DND-41 (cell line): ENCODE measurements at regions not wholly inside any gene's neighbourhood (a gene's known extent, or its start where the extent isn't known, plus 50 kb on each side); places are given as distances from the start of the nearest gene placed in this dataset.

Experiments
- CTCF ChIP-seq: IDR thresholded peaks from 2 replicates; pipeline ENCODE4 v1.5.1; 2012; ENCODE audit warnings: borderline replicate concordance, low read length, moderate library complexity, mild to moderate bottlenecking; ENCODE audit not compliant: poor library complexity, severe bottlenecking; ENCODE audit errors: extremely low read depth
- EZH2 ChIP-seq: IDR thresholded peaks from 3 replicates; pipeline ENCODE4 v1.6.1; 2012; ENCODE audit warnings: borderline replicate concordance, low read depth, mild to moderate bottlenecking, moderate library complexity, low read length, inconsistent platforms; ENCODE audit not compliant: severe bottlenecking

- TF ChIP-seq EZH2 = no peak
- TF ChIP-seq CTCF = no peak
Observed at GRCh38 chr5:39801306-39801705, 376.5 kb upstream of the DAB2 start.
